Mucosa of descending colon (tissue), 3 donors: ENCODE measurements at regions not wholly inside any gene's neighbourhood (a gene's known extent, or its start where the extent isn't known, plus 50 kb on each side); places are given as distances from the start of the nearest gene placed in this dataset.

Experiments used
- ATAC-seq: fragments of 200-7000 bp; cut with Tn5 transposase; one replicate; pipeline ENCODE4 v1.9.1; 2020; ENCODE audit warnings: mild to moderate bottlenecking, moderate library complexity
- DNase-seq, 3 donors: peaks; one replicate each; pipeline ENCODE4 v3.0.0-alpha.2; 2020
- H3K36me3 ChIP-seq: fragments of 200-600 bp; one replicate; pipeline ENCODE4 v1.8.0; 2021; ENCODE audit warnings: low read depth, mild to moderate bottlenecking
- H3K4me1 ChIP-seq: fragments of 200-600 bp; one replicate; pipeline ENCODE4 v1.8.0; 2021; ENCODE audit warnings: low read depth, mild to moderate bottlenecking
- H3K4me3 ChIP-seq: fragments of 200-600 bp; one replicate; pipeline ENCODE4 v1.8.0; 2021; ENCODE audit warnings: mild to moderate bottlenecking
- H3K9me3 ChIP-seq: fragments of 200-600 bp; one replicate; pipeline ENCODE4 v1.8.0; 2021; ENCODE audit warnings: mild to moderate bottlenecking
- intact Hi-C, 2 donors: fragments of 100-400 bp; cut with DNase I in 1 of 2; cut with micrococcal nuclease in 1 of 2; formaldehyde crosslinking; loops; one replicate each; pipeline versions ENCODE4 v1.11.0 to v1.11.1; 2022; cut with DNase I, micrococcal nuclease
- TF ChIP-seq, protein P1 (sequence below): fragments of 200-600 bp; IDR thresholded peaks from one replicate; pipeline ENCODE4 v1.8.0; 2022; ENCODE audit warnings: antibody characterized with exemption, mild to moderate bottlenecking
- donor health status: DM: no; HTN: no; CAD: no; lungs with moderate emphysema.
- donor health status: DM: no; HTN: no; CAD: no.
- donor health status: DM: no; HTN: yes; CAD: no.

DNA sequence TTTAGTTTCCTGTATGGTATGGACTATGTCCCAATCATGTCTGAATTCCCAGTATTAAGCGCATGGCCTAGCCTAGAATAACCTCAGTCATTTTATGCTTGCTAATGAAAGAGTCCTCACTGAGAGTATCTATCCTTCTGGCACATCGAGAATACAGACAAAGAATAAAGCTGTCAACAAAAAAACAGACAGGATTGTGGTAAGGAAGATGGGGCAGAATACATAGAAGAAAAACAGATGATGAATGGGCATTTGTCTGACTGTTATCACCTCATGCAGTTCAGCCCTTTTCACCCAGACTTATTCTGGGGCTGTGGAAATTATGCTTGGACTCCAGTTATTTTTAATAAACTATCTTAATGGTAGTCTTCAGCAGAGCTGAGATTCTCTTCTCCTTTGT is 363.8 kb upstream of the TNC start:
- ATAC-seq (no peak), DNase-seq (no peak)
- no peak overlapping the region for H3K4me3 ChIP-seq
- TF ChIP-seq, protein P1, sequence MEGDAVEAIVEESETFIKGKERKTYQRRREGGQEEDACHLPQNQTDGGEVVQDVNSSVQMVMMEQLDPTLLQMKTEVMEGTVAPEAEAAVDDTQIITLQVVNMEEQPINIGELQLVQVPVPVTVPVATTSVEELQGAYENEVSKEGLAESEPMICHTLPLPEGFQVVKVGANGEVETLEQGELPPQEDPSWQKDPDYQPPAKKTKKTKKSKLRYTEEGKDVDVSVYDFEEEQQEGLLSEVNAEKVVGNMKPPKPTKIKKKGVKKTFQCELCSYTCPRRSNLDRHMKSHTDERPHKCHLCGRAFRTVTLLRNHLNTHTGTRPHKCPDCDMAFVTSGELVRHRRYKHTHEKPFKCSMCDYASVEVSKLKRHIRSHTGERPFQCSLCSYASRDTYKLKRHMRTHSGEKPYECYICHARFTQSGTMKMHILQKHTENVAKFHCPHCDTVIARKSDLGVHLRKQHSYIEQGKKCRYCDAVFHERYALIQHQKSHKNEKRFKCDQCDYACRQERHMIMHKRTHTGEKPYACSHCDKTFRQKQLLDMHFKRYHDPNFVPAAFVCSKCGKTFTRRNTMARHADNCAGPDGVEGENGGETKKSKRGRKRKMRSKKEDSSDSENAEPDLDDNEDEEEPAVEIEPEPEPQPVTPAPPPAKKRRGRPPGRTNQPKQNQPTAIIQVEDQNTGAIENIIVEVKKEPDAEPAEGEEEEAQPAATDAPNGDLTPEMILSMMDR: no peak
- H3K36me3 ChIP-seq: no peaks in the 10 kb centered on the region
- intact Hi-C loops: no loop called here
- H3K4me1 ChIP-seq: no peaks in the 10 kb centered on the region
- no peaks in the 10 kb centered on the region for H3K9me3 ChIP-seq

DNA sequence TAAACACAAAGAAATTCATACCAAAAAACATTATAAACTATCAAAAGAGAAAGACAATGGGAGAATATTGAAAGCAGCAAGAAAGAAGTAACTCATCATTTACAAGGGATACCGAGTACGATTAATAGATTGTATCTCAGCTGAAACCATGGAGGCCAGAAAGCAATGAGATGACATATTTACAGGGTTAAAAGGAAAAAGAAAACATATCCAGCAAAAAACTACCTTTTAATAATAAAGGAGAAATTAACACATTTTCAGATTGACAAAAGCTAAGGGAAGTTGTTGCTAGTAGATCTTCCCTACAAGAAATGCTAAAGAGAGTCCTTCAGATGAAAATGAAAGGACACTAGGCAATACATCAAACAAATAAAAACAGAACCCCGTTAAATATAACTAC is 364.8 kb upstream of the TNC start:
- Histone ChIP-seq H3K36me3 (no peaks in the 10 kb centered on the region), H3K9me3 (no peaks in the 10 kb centered on the region), H3K4me1 (no peaks in the 10 kb centered on the region), H3K4me3 (no peak overlapping the region)
- TF ChIP-seq, protein P1: no peak
- intact Hi-C loops: no loop called here
- ATAC-seq (no peak), DNase-seq (no peak)

DNA sequence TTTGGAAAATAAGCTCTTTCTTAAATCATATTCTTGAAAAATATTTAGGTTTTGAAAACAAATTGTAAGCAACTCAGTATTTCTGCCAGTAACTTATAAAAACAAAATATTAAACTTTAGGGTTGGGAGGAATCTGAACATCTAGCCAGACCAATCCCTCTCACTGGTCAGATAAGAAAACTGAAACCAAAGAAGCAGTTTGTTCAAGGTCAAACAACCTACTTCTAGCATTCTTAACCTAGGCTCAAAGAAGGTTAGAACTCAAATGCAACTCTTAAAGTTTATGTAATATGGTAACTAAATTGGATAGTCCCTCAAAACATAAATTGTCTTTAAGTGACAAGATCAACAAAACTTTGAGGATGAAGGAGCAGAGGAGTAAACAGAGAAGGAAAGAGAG is 374.9 kb upstream of the TNC start:
- no peaks in the 10 kb centered on the region for H3K36me3 ChIP-seq
- H3K4me3 ChIP-seq: no peak overlapping the region
- DNase-seq (no peak), ATAC-seq (no peak)
- H3K4me1 ChIP-seq: no peaks in the 10 kb centered on the region
- intact Hi-C loops: no loop called here
- H3K9me3 ChIP-seq: no peaks in the 10 kb centered on the region
- TF ChIP-seq, protein P1: no peak

DNA sequence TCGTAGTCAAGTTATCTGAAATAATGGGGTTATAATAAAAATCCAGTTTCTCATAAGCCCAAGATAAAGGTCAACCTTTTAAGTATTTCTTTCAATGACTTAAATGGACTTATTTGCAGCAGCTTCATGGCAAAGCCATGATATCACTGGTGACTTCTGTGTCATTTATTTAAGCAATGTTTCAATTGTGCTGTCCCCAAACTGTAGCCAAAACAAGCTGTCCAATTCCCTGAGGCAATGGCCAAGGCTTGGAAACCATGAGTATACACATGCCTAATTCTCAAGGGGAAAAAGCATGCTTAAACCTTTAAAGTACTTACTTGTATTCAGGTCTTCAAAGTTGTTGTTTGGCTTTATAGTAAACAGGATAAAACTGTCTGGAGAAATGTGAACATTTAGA is 376.4 kb upstream of the TNC start:
- intact Hi-C loops: no loop called here
- Histone ChIP-seq H3K9me3 (no peaks in the 10 kb centered on the region), H3K4me1 (no peaks in the 10 kb centered on the region), H3K4me3 (no peak overlapping the region), H3K36me3 (no peaks in the 10 kb centered on the region)
- TF ChIP-seq, protein P1: no peak
- ATAC-seq: no peak
- DNase-seq: no peak

DNA sequence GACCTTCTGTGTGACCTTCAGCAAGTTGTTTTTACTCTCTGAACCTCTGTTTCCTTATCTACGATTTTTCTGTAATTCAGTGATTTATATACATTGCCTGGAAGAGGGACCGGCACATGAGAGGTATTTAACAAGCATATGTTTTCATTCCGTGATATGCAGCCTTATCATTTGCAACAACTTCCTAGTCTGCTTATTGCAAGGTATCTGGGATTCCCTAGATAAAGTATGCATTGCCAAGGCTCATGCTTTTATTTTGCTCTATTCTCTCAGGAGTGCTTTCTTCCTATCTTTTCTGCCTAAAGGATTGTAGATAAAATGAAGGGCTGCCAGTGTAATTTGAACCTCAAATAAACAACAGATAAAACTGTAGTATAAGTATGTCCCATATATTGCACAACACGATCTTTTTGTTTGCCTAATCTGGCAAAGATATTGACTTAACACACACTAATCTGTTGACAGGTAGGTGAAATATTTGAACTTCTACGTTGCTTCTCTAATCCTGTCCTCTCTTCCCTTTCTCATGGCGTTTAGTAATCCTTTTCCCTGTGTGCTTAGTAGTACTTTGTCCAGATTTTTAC is 377.2 kb upstream of the TNC start:
- DNase-seq (no peak), ATAC-seq (peak; percentile 83)
- Histone ChIP-seq H3K36me3 (no peaks in the 10 kb centered on the region), H3K9me3 (no peaks in the 10 kb centered on the region), H3K4me1 (no peaks in the 10 kb centered on the region), H3K4me3 (no peak overlapping the region)
- intact Hi-C loops: no loop called here
- TF ChIP-seq, protein P1: no peak

DNA sequence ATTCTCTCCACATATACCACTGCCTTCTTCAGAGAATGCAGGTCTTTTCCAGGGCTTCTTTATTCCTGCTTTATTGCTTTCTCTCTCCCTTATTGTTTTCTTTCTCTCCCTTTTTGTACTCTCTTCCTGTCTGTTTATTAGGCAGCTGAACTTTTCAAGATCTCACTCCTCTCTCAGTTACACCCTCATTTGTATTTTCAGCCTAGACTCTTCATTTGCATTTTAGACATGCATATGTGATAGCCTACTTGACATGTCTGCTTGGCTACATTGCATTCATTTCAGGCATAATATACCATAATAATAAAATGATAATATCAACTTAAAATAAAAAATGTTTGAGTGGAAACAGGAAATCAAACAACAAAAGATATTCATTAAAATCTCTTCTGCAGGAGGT is 377.9 kb upstream of the TNC start:
- ATAC-seq (no peak), DNase-seq (no peak)
- H3K9me3 ChIP-seq: no peaks in the 10 kb centered on the region
- intact Hi-C loops: no loop called here
- no peaks in the 10 kb centered on the region for H3K4me1 ChIP-seq
- H3K4me3 ChIP-seq: no peak overlapping the region
- no peaks in the 10 kb centered on the region for H3K36me3 ChIP-seq
- TF ChIP-seq, protein P1: no peak
